DND-41 (cell line): ENCODE measurements at regions not wholly inside any gene's neighbourhood (a gene's known extent, or its start where the extent isn't known, plus 50 kb on each side); places are given as distances from the start of the nearest gene placed in this dataset.
A peak's percentile ranks its signal among the peaks of the same experiment; 100 is the strongest.

Experiments used
- ATAC-seq: fragments of 200-7000 bp; cut with Tn5 transposase; 3 replicates; pipeline ENCODE4 v1.9.1; 2021; ENCODE audit warnings: low read depth; ENCODE audit not compliant: insufficient read depth
- DNase-seq: peaks from one replicate; pipeline ENCODE4 v3.0.0-alpha.2; 2020
- H2AFZ ChIP-seq: 2 replicates; pipeline ENCODE4 v1.6.0; 2012; ENCODE audit warnings: low read depth, low read length
- H3K27ac ChIP-seq: 2 replicates; pipeline ENCODE4 v1.5.1; 2012; ENCODE audit warnings: low read length, inconsistent platforms
- H3K27me3 ChIP-seq: fragments of 200-600 bp; sonication (generic); 2 replicates; pipeline ENCODE4 v1.6.0; 2012; ENCODE audit warnings: low read length, mild to moderate bottlenecking, inconsistent platforms; ENCODE audit not compliant: insufficient read depth, poor library complexity
- H3K36me3 ChIP-seq: 2 replicates; pipeline ENCODE4 v1.5.1; 2012; ENCODE audit warnings: low read length, inconsistent platforms; ENCODE audit not compliant: insufficient read depth
- H3K4me1 ChIP-seq: 2 replicates; pipeline ENCODE4 v1.5.1; 2012; ENCODE audit warnings: mild to moderate bottlenecking, low read length; ENCODE audit not compliant: insufficient read depth
- H3K4me2 ChIP-seq: 2 replicates; pipeline ENCODE4 v1.6.0; 2012; ENCODE audit warnings: mild to moderate bottlenecking, moderate library complexity, low read length, inconsistent platforms; ENCODE audit not compliant: insufficient read depth
- H3K4me3 ChIP-seq, 2 experiments: fragments of 200-600 bp in 1 of 2; shearing (Covaris generic) in 1 of 2; 2 replicates each; pipeline ENCODE4 v1.5.1; 2012 to 2016; ENCODE audit warnings: inconsistent platforms in 2 of 2, low read length in 2 of 2, mild to moderate bottlenecking in 2 of 2, low read depth in 1 of 2, moderate library complexity in 1 of 2
- H3K79me2 ChIP-seq: 2 replicates; pipeline ENCODE4 v1.6.0; 2012; ENCODE audit warnings: low read length, inconsistent platforms; ENCODE audit not compliant: insufficient read depth
- H3K9ac ChIP-seq: 2 replicates; pipeline ENCODE4 v1.6.0; 2012; ENCODE audit warnings: low read depth, mild to moderate bottlenecking, inconsistent platforms, low read length, moderate library complexity
- H3K9me3 ChIP-seq: 2 replicates; pipeline ENCODE4 v1.5.1; 2012; ENCODE audit warnings: low read length, moderate library complexity, mild to moderate bottlenecking, inconsistent platforms; ENCODE audit not compliant: insufficient read depth, severe bottlenecking
- H4K20me1 ChIP-seq: 2 replicates; pipeline ENCODE4 v1.6.0; 2012; ENCODE audit warnings: low read length; ENCODE audit not compliant: insufficient read depth
- EZH2 ChIP-seq: IDR thresholded peaks from 3 replicates; pipeline ENCODE4 v1.6.1; 2012; ENCODE audit warnings: borderline replicate concordance, low read depth, mild to moderate bottlenecking, moderate library complexity, low read length, inconsistent platforms; ENCODE audit not compliant: severe bottlenecking
- TF ChIP-seq, protein P1 (sequence below): IDR thresholded peaks from 2 replicates; pipeline ENCODE4 v1.5.1; 2012; ENCODE audit warnings: borderline replicate concordance, low read length, moderate library complexity, mild to moderate bottlenecking; ENCODE audit not compliant: poor library complexity, severe bottlenecking; ENCODE audit errors: extremely low read depth

DNA sequence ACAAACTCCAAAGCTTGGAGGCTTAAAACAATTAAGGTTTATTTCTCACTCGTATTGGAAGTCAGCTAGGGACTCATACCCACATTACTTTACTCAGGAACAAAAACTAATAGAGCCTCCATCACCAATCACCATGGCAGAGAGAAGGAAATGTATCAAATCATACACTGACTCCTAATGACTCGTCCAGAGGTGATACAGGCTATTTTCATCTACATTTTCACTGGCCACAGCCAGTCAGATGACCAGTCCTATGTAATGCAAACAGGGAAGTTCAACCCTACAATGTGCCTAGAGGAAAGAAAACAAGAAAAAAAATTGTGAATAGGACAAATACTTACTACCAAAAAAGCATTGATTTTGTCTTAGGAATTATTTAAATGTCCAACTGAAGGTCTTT lies 110.3 kb downstream of the SEC16B start:
- Histone ChIP-seq H3K27ac (peak overlapping the region; percentile 48), H3K4me3 (no peak overlapping the region), H3K79me2 (no peaks in the 10 kb centered on the region), H3K36me3 (no peaks in the 10 kb centered on the region), H3K9ac (no peak overlapping the region), H4K20me1 (no peaks in the 10 kb centered on the region), H3K9me3 (peaks cover 1% of the 10 kb centered on the region), H2AFZ (no peak overlapping the region; the same call in 1 of the 2 replicates), H3K4me2 (no peak overlapping the region), H3K27me3 (no peaks in the 10 kb centered on the region), H3K4me1 (peaks cover 28% of the 10 kb centered on the region)
- ATAC-seq (no peak), DNase-seq (no peak)
- no peak for TF ChIP-seq EZH2
- TF ChIP-seq, protein P1, sequence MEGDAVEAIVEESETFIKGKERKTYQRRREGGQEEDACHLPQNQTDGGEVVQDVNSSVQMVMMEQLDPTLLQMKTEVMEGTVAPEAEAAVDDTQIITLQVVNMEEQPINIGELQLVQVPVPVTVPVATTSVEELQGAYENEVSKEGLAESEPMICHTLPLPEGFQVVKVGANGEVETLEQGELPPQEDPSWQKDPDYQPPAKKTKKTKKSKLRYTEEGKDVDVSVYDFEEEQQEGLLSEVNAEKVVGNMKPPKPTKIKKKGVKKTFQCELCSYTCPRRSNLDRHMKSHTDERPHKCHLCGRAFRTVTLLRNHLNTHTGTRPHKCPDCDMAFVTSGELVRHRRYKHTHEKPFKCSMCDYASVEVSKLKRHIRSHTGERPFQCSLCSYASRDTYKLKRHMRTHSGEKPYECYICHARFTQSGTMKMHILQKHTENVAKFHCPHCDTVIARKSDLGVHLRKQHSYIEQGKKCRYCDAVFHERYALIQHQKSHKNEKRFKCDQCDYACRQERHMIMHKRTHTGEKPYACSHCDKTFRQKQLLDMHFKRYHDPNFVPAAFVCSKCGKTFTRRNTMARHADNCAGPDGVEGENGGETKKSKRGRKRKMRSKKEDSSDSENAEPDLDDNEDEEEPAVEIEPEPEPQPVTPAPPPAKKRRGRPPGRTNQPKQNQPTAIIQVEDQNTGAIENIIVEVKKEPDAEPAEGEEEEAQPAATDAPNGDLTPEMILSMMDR = no peak

- peak overlapping the region; percentile 71 for H2AFZ ChIP-seq
- H3K36me3 ChIP-seq = no peaks in the 10 kb centered on the region
- H3K4me3 ChIP-seq = peak overlapping the region in 1 of 2 experiments; percentile 46; a peak in 2 of 4 replicates
- peak overlapping the region; percentile 60 for H3K4me2 ChIP-seq
- peak overlapping the region; percentile 43 for H3K9ac ChIP-seq
- no peaks in the 10 kb centered on the region for H3K27me3 ChIP-seq
- no peaks in the 10 kb centered on the region for H3K79me2 ChIP-seq
- H3K27ac ChIP-seq = peak overlapping the region; percentile 90
- TF ChIP-seq, protein P1 = no peak
- TF ChIP-seq EZH2 = no peak
- ATAC-seq = peak; percentile 97
- H4K20me1 ChIP-seq = no peaks in the 10 kb centered on the region
- H3K9me3 ChIP-seq = peaks cover 6% of the 10 kb centered on the region
- peak; percentile 83 for DNase-seq
- H3K4me1 ChIP-seq = peaks cover 28% of the 10 kb centered on the region
These were observed 111.5 kb downstream of the SEC16B start for GRCh38 chr1:177858332-177858821.

DNA sequence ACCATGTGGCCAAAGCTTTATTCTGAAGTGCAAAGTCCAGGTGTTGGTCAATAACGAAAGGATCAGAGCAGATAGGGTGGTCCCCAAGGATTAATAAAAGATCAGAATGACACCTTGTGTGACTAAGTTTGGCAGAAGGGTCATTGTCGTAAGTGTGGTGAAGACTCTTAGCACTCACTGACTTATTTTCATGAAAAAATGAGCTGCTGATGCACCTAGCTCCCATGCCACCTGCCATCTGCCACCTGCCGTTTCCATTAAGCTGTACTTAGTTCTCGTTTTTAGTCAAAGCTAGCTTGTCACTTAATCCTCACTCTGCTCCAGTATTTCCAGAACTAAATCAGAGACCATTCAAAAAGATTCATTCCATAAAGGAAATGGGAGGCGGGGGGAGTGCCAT lies 112.6 kb downstream of the SEC16B start:
- H2AFZ ChIP-seq = peak overlapping the region; percentile 71; the same call in 1 of the 2 replicates
- TF ChIP-seq, protein P1 = no peak
- TF ChIP-seq EZH2 = no peak
- ATAC-seq (no peak), DNase-seq (no peak)
- H3K4me3 ChIP-seq = no peak overlapping the region
- no peaks in the 10 kb centered on the region for H3K79me2 ChIP-seq
- H3K27me3 ChIP-seq = no peaks in the 10 kb centered on the region
- no peak overlapping the region; the same call in 1 of the 2 replicates for H3K4me2 ChIP-seq
- H3K27ac ChIP-seq = peak overlapping the region; percentile 90
- peaks cover 6% of the 10 kb centered on the region for H3K9me3 ChIP-seq
- H3K9ac ChIP-seq = no peak overlapping the region
- H3K36me3 ChIP-seq = no peaks in the 10 kb centered on the region
- no peaks in the 10 kb centered on the region for H4K20me1 ChIP-seq
- peaks cover 28% of the 10 kb centered on the region for H3K4me1 ChIP-seq

DNA sequence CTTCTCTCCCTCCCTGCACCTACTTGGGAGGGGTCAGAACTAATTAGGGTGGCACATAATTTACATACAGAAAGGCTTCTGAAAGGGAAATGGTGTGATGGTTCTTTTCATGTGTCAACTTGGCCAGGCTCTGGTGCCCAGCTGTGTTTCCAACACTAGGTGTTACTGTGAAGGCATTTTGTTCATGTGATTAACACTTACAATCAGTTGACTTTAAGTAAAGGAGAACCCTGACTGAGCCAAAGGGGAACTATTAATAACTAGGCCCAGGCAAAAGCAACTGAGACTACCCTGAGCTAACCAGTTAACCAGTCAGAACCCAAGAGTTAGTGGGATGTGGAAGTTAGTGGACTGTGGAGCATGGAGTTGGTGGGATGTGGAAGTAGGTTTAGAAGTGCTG lies 114.9 kb downstream of the SEC16B start:
- DNase-seq = no peak
- no peak overlapping the region for H2AFZ ChIP-seq
- no peak for ATAC-seq
- H3K4me3 ChIP-seq = no peak overlapping the region
- H3K27ac ChIP-seq = no peak overlapping the region
- H3K4me2 ChIP-seq = no peak overlapping the region
- no peaks in the 10 kb centered on the region for H3K36me3 ChIP-seq
- H3K4me1 ChIP-seq = peaks cover 28% of the 10 kb centered on the region
- no peaks in the 10 kb centered on the region for H4K20me1 ChIP-seq
- H3K9ac ChIP-seq = no peak overlapping the region
- TF ChIP-seq, protein P1 = peak; percentile 14
- no peak for TF ChIP-seq EZH2
- H3K9me3 ChIP-seq = peaks cover 6% of the 10 kb centered on the region
- H3K27me3 ChIP-seq = no peaks in the 10 kb centered on the region
- H3K79me2 ChIP-seq = no peaks in the 10 kb centered on the region
